LNCAP (cell line): ENCODE measurements at regions not wholly inside any gene's neighbourhood (a gene's known extent, or its start where the extent isn't known, plus 50 kb on each side); places are given as distances from the start of the nearest gene placed in this dataset.

ENCODE experiments used
- TF ChIP-seq, protein P1 (sequence below): fragments of 450-650 bp; IDR thresholded peaks from 2 replicates; pipeline ENCODE4 v1.5.1; 2017; ENCODE audit warnings: mild to moderate bottlenecking

DNA sequence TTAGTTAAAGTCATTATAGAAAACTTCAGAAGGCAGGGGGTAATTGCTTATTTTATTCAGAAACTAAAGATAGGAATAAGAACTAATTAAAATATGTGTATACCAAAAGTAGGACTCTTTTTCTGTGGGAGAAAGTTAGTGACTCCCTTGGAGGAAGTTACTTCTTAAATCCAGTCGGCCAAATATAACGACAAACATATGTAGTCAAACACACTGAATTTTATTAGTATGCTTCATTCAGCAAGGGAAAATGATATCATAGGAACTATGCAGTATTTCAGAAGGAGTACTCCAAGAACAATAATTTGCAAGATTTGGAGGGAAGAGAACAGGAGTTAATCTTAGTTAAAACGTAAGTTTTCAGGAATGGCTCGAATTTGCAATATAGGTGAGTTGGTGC, 432.6 kb downstream of the CYLC2 start:
- TF ChIP-seq, protein P1, sequence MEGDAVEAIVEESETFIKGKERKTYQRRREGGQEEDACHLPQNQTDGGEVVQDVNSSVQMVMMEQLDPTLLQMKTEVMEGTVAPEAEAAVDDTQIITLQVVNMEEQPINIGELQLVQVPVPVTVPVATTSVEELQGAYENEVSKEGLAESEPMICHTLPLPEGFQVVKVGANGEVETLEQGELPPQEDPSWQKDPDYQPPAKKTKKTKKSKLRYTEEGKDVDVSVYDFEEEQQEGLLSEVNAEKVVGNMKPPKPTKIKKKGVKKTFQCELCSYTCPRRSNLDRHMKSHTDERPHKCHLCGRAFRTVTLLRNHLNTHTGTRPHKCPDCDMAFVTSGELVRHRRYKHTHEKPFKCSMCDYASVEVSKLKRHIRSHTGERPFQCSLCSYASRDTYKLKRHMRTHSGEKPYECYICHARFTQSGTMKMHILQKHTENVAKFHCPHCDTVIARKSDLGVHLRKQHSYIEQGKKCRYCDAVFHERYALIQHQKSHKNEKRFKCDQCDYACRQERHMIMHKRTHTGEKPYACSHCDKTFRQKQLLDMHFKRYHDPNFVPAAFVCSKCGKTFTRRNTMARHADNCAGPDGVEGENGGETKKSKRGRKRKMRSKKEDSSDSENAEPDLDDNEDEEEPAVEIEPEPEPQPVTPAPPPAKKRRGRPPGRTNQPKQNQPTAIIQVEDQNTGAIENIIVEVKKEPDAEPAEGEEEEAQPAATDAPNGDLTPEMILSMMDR = no peak

DNA sequence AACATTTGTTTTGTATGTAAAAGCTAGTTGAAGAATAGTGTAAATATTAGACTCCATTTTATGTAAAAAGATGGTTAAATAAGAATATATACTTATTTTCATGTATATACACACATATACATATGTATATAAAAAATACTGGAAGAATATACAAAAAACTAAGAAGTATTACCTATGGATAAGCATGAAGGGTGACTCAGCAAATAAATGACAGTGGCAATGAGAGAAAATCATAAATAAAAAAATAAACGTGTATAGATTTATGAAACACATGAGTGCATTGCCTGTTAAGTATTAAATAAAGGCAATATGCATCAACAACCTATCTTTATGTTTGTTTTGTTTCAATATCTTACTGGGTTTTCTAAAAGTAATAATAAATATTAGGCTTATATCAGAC, 435.3 kb downstream of the CYLC2 start:
- TF ChIP-seq, protein P1 = no peak

DNA sequence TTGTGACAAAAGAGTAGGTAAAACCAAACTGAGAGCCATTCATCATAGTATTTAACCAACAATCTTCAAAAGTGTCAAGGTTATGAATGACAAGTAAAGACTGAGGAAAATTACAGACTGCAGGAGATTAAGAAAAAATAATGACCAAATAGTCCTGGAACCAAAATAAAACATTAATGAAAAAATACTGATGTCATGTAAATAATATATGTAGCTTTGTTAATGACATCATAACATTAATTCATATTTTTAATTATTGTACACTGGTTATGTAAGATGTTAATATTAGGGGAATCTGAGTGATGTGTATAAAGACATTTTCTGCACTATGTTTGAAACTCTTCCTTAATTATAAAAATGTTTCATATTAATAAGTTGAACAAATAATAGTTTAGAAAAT, 436.7 kb downstream of the CYLC2 start:
- TF ChIP-seq, protein P1 = no peak

DNA sequence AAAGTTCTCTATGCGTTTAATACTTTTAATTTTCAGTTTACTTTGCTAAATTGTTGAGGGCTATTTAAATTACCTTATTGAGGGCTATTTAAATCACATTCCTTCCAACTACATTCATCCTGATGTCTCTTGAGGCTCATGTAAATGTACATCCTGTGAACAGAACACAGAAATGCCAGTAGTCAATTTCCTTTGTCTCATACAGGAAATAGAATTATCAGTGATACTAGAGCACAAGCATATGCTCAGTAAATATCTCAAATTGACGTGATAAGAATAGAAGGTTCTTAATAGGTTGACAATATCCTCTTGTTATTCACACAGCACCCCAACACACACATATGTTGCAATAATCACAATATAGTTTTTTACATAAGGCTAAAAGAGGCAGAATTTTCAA, 449.0 kb downstream of the CYLC2 start:
- TF ChIP-seq, protein P1 = no peak

DNA sequence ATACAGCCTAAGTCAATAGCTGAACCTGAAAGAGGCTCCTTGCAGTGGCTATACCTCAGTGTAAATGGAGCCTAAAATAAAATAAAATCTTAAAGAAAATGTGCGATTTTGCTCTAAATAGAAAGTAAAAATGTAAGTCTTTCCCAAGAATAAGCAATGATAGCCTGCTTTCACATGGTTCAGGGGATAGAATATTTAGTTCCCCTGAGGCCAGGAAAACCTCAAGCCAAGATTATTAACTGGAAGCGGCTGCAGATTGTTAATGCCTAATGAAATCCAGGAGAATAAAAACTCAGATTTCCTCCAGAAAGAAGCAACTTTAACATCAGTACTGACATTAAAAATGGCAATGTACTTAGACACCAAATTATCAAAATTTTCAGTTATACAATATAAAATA, 463.7 kb downstream of the CYLC2 start:
- TF ChIP-seq, protein P1 = no peak

DNA sequence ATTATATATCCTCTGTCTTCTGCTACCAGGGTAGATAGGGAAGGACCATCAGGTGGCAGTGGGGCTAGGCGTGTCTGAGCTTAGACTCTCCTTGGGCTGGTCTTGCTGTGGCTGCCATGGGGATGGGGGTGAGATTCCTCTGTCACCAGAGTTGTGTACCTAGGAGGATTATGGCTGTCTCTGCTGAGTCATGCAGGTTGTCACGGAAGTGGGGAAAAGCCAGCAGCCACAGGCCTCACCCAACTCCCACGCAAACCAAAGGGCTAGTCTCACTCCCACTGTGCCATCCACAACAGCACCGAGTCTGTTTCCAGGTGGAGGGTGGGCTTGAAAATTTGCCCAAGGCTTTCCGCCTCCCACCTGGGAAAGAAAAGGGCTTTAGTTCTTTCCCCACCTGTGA, 476.1 kb downstream of the CYLC2 start:
- TF ChIP-seq, protein P1 = no peak

DNA sequence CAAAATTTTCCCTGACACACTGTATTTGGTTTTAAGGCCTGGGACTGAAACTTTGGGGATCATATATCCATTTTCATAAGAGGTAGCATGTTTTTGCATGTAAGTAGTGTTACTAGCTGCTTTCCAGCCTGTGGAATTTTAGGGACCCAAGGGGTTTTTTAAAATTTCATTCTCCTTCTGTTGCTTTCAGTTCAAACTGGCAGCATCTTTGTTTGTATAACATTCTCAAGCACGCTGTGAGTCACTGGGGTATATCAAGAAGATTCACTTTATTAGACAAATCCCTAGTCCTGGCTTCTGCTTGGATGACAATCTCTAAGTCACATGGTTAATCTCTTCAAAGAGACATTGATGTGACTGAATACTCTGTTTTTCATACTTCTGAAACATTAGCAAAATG, 479.0 kb downstream of the CYLC2 start:
- TF ChIP-seq, protein P1 = no peak

DNA sequence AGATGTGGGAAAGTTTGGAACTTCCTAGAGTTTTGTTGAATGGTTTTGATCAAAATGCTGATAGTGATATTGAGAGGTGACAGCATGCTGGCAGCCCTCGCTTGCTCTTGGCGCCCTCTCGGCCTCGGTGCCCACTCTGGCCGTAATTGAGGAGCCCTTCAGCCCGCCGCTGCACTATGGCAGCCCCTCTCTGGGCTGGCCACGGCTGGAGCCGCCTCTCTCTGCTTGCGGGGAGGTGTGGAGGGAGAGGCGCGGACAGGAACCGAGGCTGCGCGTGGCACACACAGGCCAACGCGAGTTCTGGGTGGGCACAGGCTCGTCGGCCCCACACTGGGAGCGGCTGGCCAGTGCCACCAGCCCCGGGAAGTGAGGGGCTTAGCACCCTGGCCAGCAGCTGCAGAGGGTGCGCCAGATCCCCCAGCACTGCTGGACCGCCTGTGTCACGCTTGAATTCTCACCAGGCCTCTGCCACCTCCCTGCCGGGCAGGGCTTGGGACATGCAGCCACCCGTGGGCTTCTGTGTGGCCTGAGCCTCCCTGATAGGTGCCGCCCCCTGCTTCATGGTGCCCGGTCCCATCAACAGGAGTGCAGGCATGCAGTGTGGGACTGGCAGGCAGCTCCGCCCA, 488.5 kb downstream of the CYLC2 start:
- TF ChIP-seq, protein P1 = no peak
